Large intestine (tissue), 3 donors: ENCODE measurements at regions not wholly inside any gene's neighbourhood (a gene's known extent, or its start where the extent isn't known, plus 50 kb on each side); places are given as distances from the start of the nearest gene placed in this dataset.

ENCODE experiments used
- DNase-seq, 2 donors: peaks; one replicate each; pipeline versions ENCODE4 v3.0.0 to v3.0.0-alpha.2; 2013
- H3K27ac ChIP-seq: one replicate; pipeline ENCODE4 v1.5.1; 2013; ENCODE audit warnings: low read length
- H3K27me3 ChIP-seq: 2 replicates; pipeline ENCODE4 v1.6.1; 2013; ENCODE audit warnings: low read length; ENCODE audit not compliant: control insufficient read depth, insufficient read depth
- H3K36me3 ChIP-seq: 2 replicates; pipeline ENCODE4 v1.6.1; 2013; ENCODE audit warnings: low read length; ENCODE audit not compliant: control insufficient read depth, insufficient read depth
- H3K4me1 ChIP-seq: one replicate; pipeline ENCODE4 v1.6.1; 2013; ENCODE audit warnings: low read length; ENCODE audit not compliant: control insufficient read depth, insufficient read depth
- H3K4me3 ChIP-seq: one replicate; pipeline ENCODE4 v1.5.1; 2013; ENCODE audit warnings: low read length
- H3K9me3 ChIP-seq: one replicate; pipeline ENCODE4 v1.6.1; 2013; ENCODE audit warnings: mild to moderate bottlenecking, low read depth, low read length, moderate library complexity; ENCODE audit not compliant: control insufficient read depth
- WGBS: methylation state at CpG from one replicate; pipeline ENCODE4 v1.1.5; 2013; ENCODE audit warnings: low lambda C conversion rate; ENCODE audit not compliant: insufficient coverage; 5-methylcytosine and 5-hydroxymethylcytosine counted together

GRCh38 chr6:97557355-97557754 is 274.3 kb upstream of the MMS22L start:
- Histone ChIP-seq H3K27me3 (no peaks in the 10 kb centered on the region), H3K4me1 (no peaks in the 10 kb centered on the region), H3K27ac (no peak overlapping the region), H3K36me3 (no peaks in the 10 kb centered on the region), H3K9me3 (no peaks in the 10 kb centered on the region), H3K4me3 (no peak overlapping the region)
- no peak for DNase-seq
- no CpG with 5 or more reads among the region's 1 CpG for WGBS

GRCh38 chr6:97563529-97563928 is 280.5 kb upstream of the MMS22L start:
- Histone ChIP-seq H3K4me3 (no peak overlapping the region), H3K9me3 (no peaks in the 10 kb centered on the region), H3K4me1 (no peaks in the 10 kb centered on the region), H3K27ac (no peak overlapping the region), H3K27me3 (no peaks in the 10 kb centered on the region), H3K36me3 (no peaks in the 10 kb centered on the region)
- no CpG with 5 or more reads among the region's 5 CpGs for WGBS
- no peak for DNase-seq

GRCh38 chr6:97572943-97573342 is 289.9 kb upstream of the MMS22L start:
- DNase-seq, result no peak
- Histone ChIP-seq H3K4me3 (no peak overlapping the region), H3K27me3 (no peaks in the 10 kb centered on the region), H3K36me3 (no peaks in the 10 kb centered on the region), H3K27ac (no peak overlapping the region), H3K9me3 (no peaks in the 10 kb centered on the region), H3K4me1 (no peaks in the 10 kb centered on the region)
- no CpG with 5 or more reads among the region's 1 CpG for WGBS

- Histone ChIP-seq H3K27me3 (no peaks in the 10 kb centered on the region), H3K9me3 (no peaks in the 10 kb centered on the region), H3K4me1 (no peaks in the 10 kb centered on the region), H3K36me3 (no peaks in the 10 kb centered on the region), H3K27ac (no peak overlapping the region), H3K4me3 (no peak overlapping the region)
- no peak for DNase-seq
Measured at GRCh38 chr6:97586344-97586743, 303.3 kb upstream of the MMS22L start.

GRCh38 chr6:97591955-97592354 is 308.9 kb upstream of the MMS22L start:
- Histone ChIP-seq H3K27me3 (no peaks in the 10 kb centered on the region), H3K27ac (no peak overlapping the region), H3K36me3 (no peaks in the 10 kb centered on the region), H3K4me3 (no peak overlapping the region), H3K9me3 (no peaks in the 10 kb centered on the region), H3K4me1 (no peaks in the 10 kb centered on the region)
- WGBS, result no CpG with 5 or more reads among the region's 6 CpGs
- no peak for DNase-seq

- WGBS, result 100% methylated on average over 1 of the region's 3 CpGs
- no peaks in the 10 kb centered on the region for H3K36me3 ChIP-seq
- DNase-seq, result no peak
- H3K4me1 ChIP-seq, result no peaks in the 10 kb centered on the region
- H3K9me3 ChIP-seq, result no peaks in the 10 kb centered on the region
- no peak overlapping the region for H3K27ac ChIP-seq
- H3K27me3 ChIP-seq, result no peaks in the 10 kb centered on the region
- no peak overlapping the region for H3K4me3 ChIP-seq
Measured at GRCh38 chr6:97594844-97595243, 311.8 kb upstream of the MMS22L start.

GRCh38 chr6:97621111-97621510 is 338.1 kb upstream of the MMS22L start:
- Histone ChIP-seq H3K27me3 (no peaks in the 10 kb centered on the region), H3K27ac (no peak overlapping the region), H3K36me3 (no peaks in the 10 kb centered on the region), H3K4me3 (no peak overlapping the region), H3K9me3 (no peaks in the 10 kb centered on the region), H3K4me1 (no peaks in the 10 kb centered on the region)
- no peak for DNase-seq

GRCh38 chr6:97626671-97627441 is 343.8 kb upstream of the MMS22L start:
- H3K4me1 ChIP-seq, result no peaks in the 10 kb centered on the region
- H3K36me3 ChIP-seq, result no peaks in the 10 kb centered on the region
- WGBS, result 77% methylated on average over 2 of the region's 7 CpGs
- H3K4me3 ChIP-seq, result no peak overlapping the region
- no peaks in the 10 kb centered on the region for H3K27me3 ChIP-seq
- H3K9me3 ChIP-seq, result no peaks in the 10 kb centered on the region
- DNase-seq, result peak in 1 of 2 donors; percentile 2
- H3K27ac ChIP-seq, result no peak overlapping the region

- no peaks in the 10 kb centered on the region for H3K4me1 ChIP-seq
- no peak overlapping the region for H3K4me3 ChIP-seq
- no peak for DNase-seq
- no CpG with 5 or more reads among the region's 2 CpGs for WGBS
- no peaks in the 10 kb centered on the region for H3K36me3 ChIP-seq
- no peaks in the 10 kb centered on the region for H3K27me3 ChIP-seq
- no peak overlapping the region for H3K27ac ChIP-seq
- H3K9me3 ChIP-seq, result no peaks in the 10 kb centered on the region
Measured at GRCh38 chr6:97629180-97629579, 346.2 kb upstream of the MMS22L start.

- no peaks in the 10 kb centered on the region for H3K36me3 ChIP-seq
- H3K9me3 ChIP-seq, result no peaks in the 10 kb centered on the region
- no peaks in the 10 kb centered on the region for H3K27me3 ChIP-seq
- no peak overlapping the region for H3K27ac ChIP-seq
- no peak overlapping the region for H3K4me3 ChIP-seq
- H3K4me1 ChIP-seq, result no peaks in the 10 kb centered on the region
- WGBS, result no CpG with 5 or more reads among the region's 1 CpG
- no peak for DNase-seq
Measured at GRCh38 chr6:97630604-97631003, 347.6 kb upstream of the MMS22L start.

GRCh38 chr6:97632341-97632740 is 349.3 kb upstream of the MMS22L start:
- H3K4me1 ChIP-seq, result no peaks in the 10 kb centered on the region
- WGBS, result no CpG with 5 or more reads among the region's 1 CpG

More at GRCh38 chr6:97632341-97632740, 349.3 kb upstream of the MMS22L start:
- Histone ChIP-seq H3K9me3 (no peaks in the 10 kb centered on the region), H3K27ac (no peak overlapping the region), H3K36me3 (no peaks in the 10 kb centered on the region), H3K4me3 (no peak overlapping the region), H3K27me3 (no peaks in the 10 kb centered on the region)
- DNase-seq, result no peak
